ENCODE measurements at regions not wholly inside any gene's neighbourhood (a gene's known extent, or its start where the extent isn't known, plus 50 kb on each side); places are given as distances from the start of the nearest gene placed in this dataset.

- intact Hi-C loops (cut with micrococcal nuclease): no loop called here
- ChIA-PET CTCF (no interaction called here), POLR2A (no interaction called here)
- no peak for TF ChIP-seq CTCF (IDR thresholded peaks at IDR 0.05)
- no peak for DNase-seq
- H3K4me3 Mint-ChIP-seq: no peak overlapping the region
- H3K27me3 Mint-ChIP-seq: no peaks in the 10 kb centered on the region
- ATAC-seq: no peak
- H3K27ac Mint-ChIP-seq: no peak overlapping the region
- H3K36me3 Mint-ChIP-seq (ENCODE audit: low read depth): no peaks in the 10 kb centered on the region
- H3K9me3 Mint-ChIP-seq: no peaks in the 10 kb centered on the region
- H3K4me1 Mint-ChIP-seq (ENCODE audit: low read depth): no peaks in the 10 kb centered on the region
These were observed 1498.2 kb upstream of the B3GALT2 start for GRCh38 chr1:194684636-194685035.

- Mint-ChIP-seq H3K27ac (no peak overlapping the region), H3K27me3 (no peaks in the 10 kb centered on the region), H3K4me1 (ENCODE audit: low read depth) (no peaks in the 10 kb centered on the region), H3K4me3 (no peak overlapping the region), H3K9me3 (no peaks in the 10 kb centered on the region), H3K36me3 (ENCODE audit: low read depth) (no peaks in the 10 kb centered on the region)
- ATAC-seq (no peak), DNase-seq (no peak)
- intact Hi-C loops (cut with micrococcal nuclease): no loop called here
- TF ChIP-seq CTCF (IDR thresholded peaks at IDR 0.05): no peak
- POLR2A ChIA-PET: no interaction called here
- CTCF ChIA-PET: no interaction called here
These were observed 1471.7 kb upstream of the B3GALT2 start for GRCh38 chr1:194658090-194658439.

GRCh38 chr1:194654956-194655355 is 1468.5 kb upstream of the B3GALT2 start:
- TF ChIP-seq CTCF (IDR thresholded peaks at IDR 0.05): no peak
- H3K36me3 Mint-ChIP-seq (ENCODE audit: low read depth): no peaks in the 10 kb centered on the region
- H3K27ac Mint-ChIP-seq: no peak overlapping the region
- ChIA-PET CTCF (interaction anchor here (0.9 to 1.4 kb wide), 2 partner anchors 15 to 45 kb away, joined by 3 to 4 read pairs; no protein-coding TSS in a partner anchor), POLR2A (no interaction called here)
- H3K4me1 Mint-ChIP-seq (ENCODE audit: low read depth): no peaks in the 10 kb centered on the region
- no peaks in the 10 kb centered on the region for H3K9me3 Mint-ChIP-seq
- intact Hi-C loops (cut with micrococcal nuclease): no loop called here
- H3K27me3 Mint-ChIP-seq: no peaks in the 10 kb centered on the region
- no peak overlapping the region for H3K4me3 Mint-ChIP-seq
- no peak for DNase-seq
- no peak for ATAC-seq

GRCh38 chr1:194653385-194653784 is 1467.0 kb upstream of the B3GALT2 start:
- TF ChIP-seq CTCF (IDR thresholded peaks at IDR 0.05): no peak
- intact Hi-C loops (cut with micrococcal nuclease): no loop called here
- H3K4me3 Mint-ChIP-seq: no peak overlapping the region
- no peaks in the 10 kb centered on the region for H3K9me3 Mint-ChIP-seq
- ChIA-PET CTCF (no interaction called here), POLR2A (no interaction called here)
- DNase-seq (no peak), ATAC-seq (no peak)
- no peaks in the 10 kb centered on the region for H3K36me3 Mint-ChIP-seq (ENCODE audit: low read depth)
- no peaks in the 10 kb centered on the region for H3K27me3 Mint-ChIP-seq
- H3K27ac Mint-ChIP-seq: no peak overlapping the region
- no peaks in the 10 kb centered on the region for H3K4me1 Mint-ChIP-seq (ENCODE audit: low read depth)

- no peak for ATAC-seq
- ChIA-PET CTCF (no interaction called here), POLR2A (no interaction called here)
These were observed 1460.7 kb upstream of the B3GALT2 start for GRCh38 chr1:194647118-194647517.

More at GRCh38 chr1:194647118-194647517, 1460.7 kb upstream of the B3GALT2 start:
- no peaks in the 10 kb centered on the region for H3K9me3 Mint-ChIP-seq
- no peak overlapping the region for H3K4me3 Mint-ChIP-seq
- H3K4me1 Mint-ChIP-seq (ENCODE audit: low read depth): no peaks in the 10 kb centered on the region
- no peak overlapping the region for H3K27ac Mint-ChIP-seq
- intact Hi-C loops (cut with micrococcal nuclease): no loop called here
- H3K36me3 Mint-ChIP-seq (ENCODE audit: low read depth): no peaks in the 10 kb centered on the region
- no peak for TF ChIP-seq CTCF (IDR thresholded peaks at IDR 0.05)
- no peaks in the 10 kb centered on the region for H3K27me3 Mint-ChIP-seq
- DNase-seq: no peak
